ENCODE measurements at regions not wholly inside any gene's neighbourhood (a gene's known extent, or its start where the extent isn't known, plus 50 kb on each side); places are given as distances from the start of the nearest gene placed in this dataset.

DNA sequence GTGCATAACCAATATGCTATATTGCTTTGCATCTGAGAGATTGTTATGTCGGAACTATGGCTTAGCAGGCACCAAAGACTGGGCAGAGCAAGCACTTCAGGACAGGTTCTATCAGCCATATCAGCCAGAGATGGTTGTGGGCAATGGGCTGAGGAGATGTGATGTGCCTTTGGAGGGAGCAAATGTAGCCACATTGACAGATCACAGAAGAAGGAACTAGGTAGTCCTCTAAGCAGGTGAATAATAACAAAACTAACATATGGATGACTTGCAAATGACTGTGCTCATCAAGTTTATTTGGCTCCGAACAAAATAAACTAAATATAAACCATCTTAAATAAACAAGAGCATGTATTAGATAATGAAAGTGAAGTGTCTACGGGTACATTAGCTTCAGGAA, 291.7 kb downstream of the RMST start:
- TF ChIP-seq POLR2A (IDR thresholded peaks at IDR 0.05), result no peak
- TF ChIP-seq, protein P1, sequence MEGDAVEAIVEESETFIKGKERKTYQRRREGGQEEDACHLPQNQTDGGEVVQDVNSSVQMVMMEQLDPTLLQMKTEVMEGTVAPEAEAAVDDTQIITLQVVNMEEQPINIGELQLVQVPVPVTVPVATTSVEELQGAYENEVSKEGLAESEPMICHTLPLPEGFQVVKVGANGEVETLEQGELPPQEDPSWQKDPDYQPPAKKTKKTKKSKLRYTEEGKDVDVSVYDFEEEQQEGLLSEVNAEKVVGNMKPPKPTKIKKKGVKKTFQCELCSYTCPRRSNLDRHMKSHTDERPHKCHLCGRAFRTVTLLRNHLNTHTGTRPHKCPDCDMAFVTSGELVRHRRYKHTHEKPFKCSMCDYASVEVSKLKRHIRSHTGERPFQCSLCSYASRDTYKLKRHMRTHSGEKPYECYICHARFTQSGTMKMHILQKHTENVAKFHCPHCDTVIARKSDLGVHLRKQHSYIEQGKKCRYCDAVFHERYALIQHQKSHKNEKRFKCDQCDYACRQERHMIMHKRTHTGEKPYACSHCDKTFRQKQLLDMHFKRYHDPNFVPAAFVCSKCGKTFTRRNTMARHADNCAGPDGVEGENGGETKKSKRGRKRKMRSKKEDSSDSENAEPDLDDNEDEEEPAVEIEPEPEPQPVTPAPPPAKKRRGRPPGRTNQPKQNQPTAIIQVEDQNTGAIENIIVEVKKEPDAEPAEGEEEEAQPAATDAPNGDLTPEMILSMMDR (IDR thresholded peaks at IDR 0.05), result no peak
- no peak for TF ChIP-seq POLR2AphosphoS5 (IDR thresholded peaks at IDR 0.05)
- no peak for TF ChIP-seq EP300 (IDR thresholded peaks at IDR 0.05)
- WGBS, 5 donors, result 65 to 81% (median 74%) methylated on average over 3 of the region's 3 CpGs
- peaks cover 0 to 7% (median 0%) of the 10 kb centered on the region in 4 donors for H3K4me1 ChIP-seq
- no peaks in the 10 kb centered on the region for H3K9me3 ChIP-seq
- no peak overlapping the region for H3K4me3 ChIP-seq
- no peaks in the 10 kb centered on the region for H3K27me3 ChIP-seq
- H3K27ac ChIP-seq, result no peak overlapping the region
- no peaks in the 10 kb centered on the region for H3K36me3 ChIP-seq
- no peak for DNase-seq
- intact Hi-C loops (cut with DNase I; ENCODE audit: low total_unique reads), result no loop called here

DNA sequence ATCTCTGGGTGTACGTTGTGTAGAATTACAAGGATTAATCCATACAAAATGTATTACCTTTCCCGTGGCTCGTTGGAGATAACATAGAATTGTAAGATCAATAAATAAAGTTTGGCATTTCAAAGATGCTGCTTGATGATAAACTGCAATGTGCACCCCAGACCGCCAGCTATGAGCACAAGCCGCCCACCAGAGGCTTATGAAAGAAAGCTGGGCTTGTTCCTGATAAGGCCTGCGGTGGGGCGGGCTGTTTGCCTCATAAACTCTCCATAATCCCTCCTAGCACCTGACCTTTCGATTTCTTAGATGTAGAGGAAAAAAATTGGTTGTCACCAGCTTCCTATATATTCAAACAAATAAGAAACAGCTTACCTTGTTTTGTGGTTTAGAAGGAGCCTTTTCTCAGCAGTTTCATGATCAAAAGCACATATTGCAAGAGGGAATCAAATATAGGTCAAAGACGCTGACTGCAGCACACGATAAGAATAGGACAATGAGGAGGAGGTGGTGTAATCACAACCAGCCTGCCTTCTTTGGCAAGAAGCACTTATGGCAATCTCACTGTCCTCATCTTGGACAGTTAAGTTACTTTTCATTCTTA, 293.6 kb downstream of the RMST start:
- TF ChIP-seq POLR2AphosphoS5 (IDR thresholded peaks at IDR 0.05) (no peak), POLR2A (IDR thresholded peaks at IDR 0.05) (no peak), EP300 (IDR thresholded peaks at IDR 0.05) (no peak)
- TF ChIP-seq, protein P1 (IDR thresholded peaks at IDR 0.05), result no peak
- Histone ChIP-seq H3K9me3 (no peaks in the 10 kb centered on the region), H3K4me3 (no peak overlapping the region), H3K27me3 (no peaks in the 10 kb centered on the region), H3K36me3 (no peaks in the 10 kb centered on the region), H3K27ac (peak overlapping the region in 1 of 5 donors; percentile 16), H3K4me1 (peaks cover 0 to 7% (median 0%) of the 10 kb centered on the region in 4 donors)
- 42 to 70% (median 59%) methylated on average over 10 of the region's 10 CpGs for WGBS, 5 donors
- intact Hi-C loops (cut with DNase I; ENCODE audit: low total_unique reads), result no loop called here
- peak in 1 of 2 donors; percentile 13 for DNase-seq

DNA sequence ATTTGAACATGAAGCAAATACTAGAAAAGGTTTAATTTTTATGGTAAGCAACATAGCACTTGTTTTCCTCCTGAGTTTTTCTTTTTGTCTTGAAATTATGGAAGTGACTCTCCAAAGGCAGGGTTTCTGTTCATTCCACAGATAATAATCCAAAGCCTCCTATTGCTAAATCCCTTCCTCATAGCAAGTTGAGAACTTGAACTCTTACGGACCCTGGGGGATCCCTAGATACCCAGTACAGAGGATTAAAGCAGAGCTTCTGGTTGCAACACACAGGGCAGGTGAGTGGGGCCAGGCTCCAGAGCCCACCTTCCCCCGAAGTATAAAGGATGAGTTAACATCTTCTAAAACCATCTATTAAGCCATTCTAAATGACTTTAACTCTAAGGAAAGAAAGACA, 294.1 kb downstream of the RMST start:
- no peak for TF ChIP-seq EP300 (IDR thresholded peaks at IDR 0.05)
- intact Hi-C loops (cut with DNase I; ENCODE audit: low total_unique reads), result no loop called here
- H3K4me3 ChIP-seq, result no peak overlapping the region
- peaks cover 0 to 7% (median 0%) of the 10 kb centered on the region in 4 donors for H3K4me1 ChIP-seq
- H3K9me3 ChIP-seq, result no peaks in the 10 kb centered on the region
- DNase-seq, result no peak
- 82 to 92% (median 90%) methylated on average over 2 of the region's 2 CpGs for WGBS, 5 donors
- no peaks in the 10 kb centered on the region for H3K27me3 ChIP-seq
- no peaks in the 10 kb centered on the region for H3K36me3 ChIP-seq
- H3K27ac ChIP-seq, result peak overlapping the region in 4 of 5 donors; percentile 3 to 38 (median 26)

DNA sequence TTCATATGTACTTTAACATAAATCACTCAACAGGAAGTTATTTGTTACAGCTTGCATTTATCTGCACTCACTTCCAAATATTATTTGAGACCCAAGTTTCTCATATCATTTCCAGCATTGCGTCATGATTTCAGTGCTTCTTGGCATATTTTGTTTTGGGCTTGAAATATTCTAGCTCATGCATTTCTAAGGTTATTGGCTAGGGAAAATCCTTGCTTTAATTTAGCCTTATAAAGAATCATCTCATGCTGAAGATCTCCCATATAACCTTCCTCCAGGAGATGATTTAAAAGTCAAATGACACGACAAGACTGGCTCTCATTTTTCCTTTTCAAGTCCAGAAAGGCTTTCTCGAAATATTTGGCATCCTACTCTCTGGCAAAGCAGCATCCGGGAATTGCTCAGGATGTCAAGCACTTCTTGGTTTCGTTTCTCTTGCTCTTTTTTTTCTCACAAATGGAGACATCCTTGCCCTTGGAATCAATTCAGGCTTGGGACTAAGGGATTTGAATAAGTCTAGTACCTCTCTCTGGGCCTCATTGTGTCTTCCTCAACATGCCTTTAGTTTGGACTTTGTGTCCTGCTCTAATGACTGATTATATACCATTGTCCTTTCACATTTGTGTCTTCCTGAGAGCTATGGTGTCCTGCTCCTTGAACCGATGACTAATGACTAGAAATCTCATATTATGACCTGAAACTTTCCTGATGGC, 295.0 kb downstream of the RMST start:
- DNase-seq, result peak in 1 of 2 donors; percentile 39
- Histone ChIP-seq H3K4me1 (peaks cover 0 to 7% (median 0%) of the 10 kb centered on the region in 4 donors), H3K27me3 (no peaks in the 10 kb centered on the region), H3K27ac (peak overlapping the region in 4 of 5 donors; percentile 3 to 51 (median 36)), H3K36me3 (no peaks in the 10 kb centered on the region), H3K4me3 (no peak overlapping the region), H3K9me3 (no peaks in the 10 kb centered on the region)
- 38 to 72% (median 60%) methylated on average over 6 of the region's 6 CpGs for WGBS, 5 donors
- TF ChIP-seq, protein P1 (IDR thresholded peaks at IDR 0.05), result no peak
- TF ChIP-seq POLR2AphosphoS5 (IDR thresholded peaks at IDR 0.05), result no peak
- intact Hi-C loops (cut with DNase I; ENCODE audit: low total_unique reads), result no loop called here

DNA sequence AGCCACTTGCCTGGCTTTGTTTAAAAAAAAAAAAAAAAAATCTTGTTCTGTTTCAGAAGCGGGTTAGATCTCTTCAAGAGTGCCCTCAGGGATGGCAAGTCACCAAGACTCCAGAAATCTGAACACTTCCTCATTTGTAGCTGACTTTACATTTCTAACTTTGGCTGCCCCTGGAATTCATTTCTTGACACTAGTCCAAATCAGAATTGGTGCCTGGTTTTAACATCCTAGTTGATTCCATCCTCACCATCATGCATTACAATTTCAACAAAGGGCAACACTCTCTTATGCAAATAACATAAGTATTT, 295.5 kb downstream of the RMST start:
- no peak for TF ChIP-seq POLR2AphosphoS5 (IDR thresholded peaks at IDR 0.05)
- TF ChIP-seq, protein P1 (IDR thresholded peaks at IDR 0.05), result no peak
- TF ChIP-seq POLR2A (IDR thresholded peaks at IDR 0.05), result no peak
- no peak for TF ChIP-seq EP300 (IDR thresholded peaks at IDR 0.05)
- Histone ChIP-seq H3K4me3 (no peak overlapping the region), H3K36me3 (no peaks in the 10 kb centered on the region), H3K4me1 (peaks cover 0 to 7% (median 0%) of the 10 kb centered on the region in 4 donors), H3K9me3 (no peaks in the 10 kb centered on the region), H3K27ac (peak overlapping the region in 2 of 5 donors; percentile 38 to 51), H3K27me3 (no peaks in the 10 kb centered on the region)
- intact Hi-C loops (cut with DNase I; ENCODE audit: low total_unique reads), result no loop called here
- WGBS, 5 donors, result 16 to 46% (median 29%) methylated on average over 1 of the region's 1 CpG
- no peak for DNase-seq

Measured in stomach (tissue), 8 donors.